ENCODE measurements at regions not wholly inside any gene's neighbourhood (a gene's known extent, or its start where the extent isn't known, plus 50 kb on each side); places are given as distances from the start of the nearest gene placed in this dataset.

GRCh38 chr18:45498287-45498658 is 117.0 kb upstream of the SLC14A2 start:
- TF ChIP-seq POLR2A (IDR thresholded peaks at IDR 0.05) (no peak), CTCF (IDR thresholded peaks at IDR 0.05) (no peak)
